ENCODE measurements at regions not wholly inside any gene's neighbourhood (a gene's known extent, or its start where the extent isn't known, plus 50 kb on each side); places are given as distances from the start of the nearest gene placed in this dataset.

DNA sequence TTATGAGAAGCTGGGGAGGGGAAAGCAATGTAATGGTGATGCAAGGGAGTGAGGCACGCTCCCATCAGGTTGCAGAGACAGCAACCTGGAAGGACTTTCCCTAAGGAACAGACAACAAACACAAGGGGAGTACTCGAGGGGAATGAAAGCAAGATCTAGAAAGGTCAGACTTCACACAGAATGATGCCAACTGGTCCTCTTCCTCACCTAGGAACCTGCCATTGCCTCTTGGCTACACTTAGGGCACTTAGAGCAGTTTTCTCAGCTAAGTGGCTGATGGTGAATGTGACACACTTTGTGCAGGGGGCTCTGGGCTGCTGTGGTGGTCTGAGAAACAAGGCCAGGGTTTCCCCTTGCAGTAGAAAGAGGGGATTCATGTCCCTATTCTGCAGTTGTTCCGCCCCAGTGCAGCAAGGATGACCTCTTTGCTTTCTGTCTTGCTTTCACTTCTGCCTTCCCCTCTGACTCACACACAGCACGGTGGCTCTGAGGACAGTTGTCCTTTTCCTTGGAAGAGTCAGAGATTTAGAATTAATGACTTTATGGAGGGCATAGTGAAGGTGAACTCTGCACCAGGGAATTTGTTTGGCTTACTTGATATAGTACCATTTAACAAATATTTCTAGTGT is 394.0 kb upstream of the KLF4 start:
- Histone ChIP-seq H3K9me3 (ENCODE audit: control insufficient read depth in 4 of 4, low read length in 3 of 4) (no peaks in the 10 kb centered on the region), H3K27me3 (ENCODE audit: control insufficient read depth in 4 of 4, insufficient read depth in 4 of 4, low read length in 3 of 4) (no peaks in the 10 kb centered on the region), H3K27ac (ENCODE audit: low read depth in 1 of 2, low read length in 2 of 2) (no peak overlapping the region), H3K9ac (ENCODE audit: low read depth in 1 of 2, low read length in 2 of 2) (no peak overlapping the region), H3K4me1 (ENCODE audit: control insufficient read depth in 4 of 4, insufficient read depth in 4 of 4, low read length in 3 of 4) (no peaks in the 10 kb centered on the region), H3K36me3 (ENCODE audit: control insufficient read depth in 4 of 4, insufficient read depth in 3 of 4, low read depth in 1 of 4, low read length in 3 of 4) (no peaks in the 10 kb centered on the region), H3K4me3 (ENCODE audit: low read depth in 1 of 3, low read length in 3 of 3) (no peak overlapping the region)
- WGBS = 78% methylated on average over 4 of the region's 4 CpGs
- no peak for TF ChIP-seq RAD21 (IDR thresholded peaks at IDR 0.05)
- TF ChIP-seq, protein P1, sequence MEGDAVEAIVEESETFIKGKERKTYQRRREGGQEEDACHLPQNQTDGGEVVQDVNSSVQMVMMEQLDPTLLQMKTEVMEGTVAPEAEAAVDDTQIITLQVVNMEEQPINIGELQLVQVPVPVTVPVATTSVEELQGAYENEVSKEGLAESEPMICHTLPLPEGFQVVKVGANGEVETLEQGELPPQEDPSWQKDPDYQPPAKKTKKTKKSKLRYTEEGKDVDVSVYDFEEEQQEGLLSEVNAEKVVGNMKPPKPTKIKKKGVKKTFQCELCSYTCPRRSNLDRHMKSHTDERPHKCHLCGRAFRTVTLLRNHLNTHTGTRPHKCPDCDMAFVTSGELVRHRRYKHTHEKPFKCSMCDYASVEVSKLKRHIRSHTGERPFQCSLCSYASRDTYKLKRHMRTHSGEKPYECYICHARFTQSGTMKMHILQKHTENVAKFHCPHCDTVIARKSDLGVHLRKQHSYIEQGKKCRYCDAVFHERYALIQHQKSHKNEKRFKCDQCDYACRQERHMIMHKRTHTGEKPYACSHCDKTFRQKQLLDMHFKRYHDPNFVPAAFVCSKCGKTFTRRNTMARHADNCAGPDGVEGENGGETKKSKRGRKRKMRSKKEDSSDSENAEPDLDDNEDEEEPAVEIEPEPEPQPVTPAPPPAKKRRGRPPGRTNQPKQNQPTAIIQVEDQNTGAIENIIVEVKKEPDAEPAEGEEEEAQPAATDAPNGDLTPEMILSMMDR (IDR thresholded peaks at IDR 0.05; ENCODE audit: low read depth, low read length, missing input control) = no peak
- DNase-seq (ENCODE audit: low spot score) = no peak

DNA sequence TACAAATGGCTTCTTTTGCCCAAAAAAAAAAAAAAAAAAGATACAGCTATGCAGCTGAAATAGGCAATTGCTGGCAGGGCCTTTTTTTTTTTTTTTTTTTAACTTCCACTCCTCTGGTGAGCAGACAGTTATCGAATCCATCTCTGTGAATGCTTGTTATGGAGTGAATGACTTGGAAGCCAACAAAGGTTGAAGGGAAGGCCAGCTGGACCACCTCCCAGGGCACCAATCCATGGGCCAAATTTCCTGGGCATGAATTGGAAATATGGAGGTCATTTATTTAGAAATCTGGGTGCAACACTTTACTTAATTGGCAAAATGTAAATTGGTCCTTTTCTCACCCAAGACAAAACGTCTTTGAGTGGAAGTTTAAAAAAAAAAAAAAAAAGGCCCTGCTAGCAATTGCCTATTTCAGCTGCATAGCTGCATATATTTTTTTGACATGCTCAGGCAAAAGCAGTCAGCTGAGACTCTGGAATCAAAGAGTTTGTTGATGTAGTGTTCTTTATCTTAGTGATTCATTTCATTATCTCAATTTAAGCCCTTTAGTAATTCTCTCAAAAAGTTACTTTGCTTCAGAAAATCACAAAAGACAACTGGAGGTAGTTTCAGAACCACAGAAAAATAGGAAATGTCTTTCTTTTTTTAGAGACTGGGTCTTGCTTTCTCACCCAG is 392.2 kb upstream of the KLF4 start:
- Histone ChIP-seq H3K36me3 (ENCODE audit: control insufficient read depth in 4 of 4, insufficient read depth in 3 of 4, low read depth in 1 of 4, low read length in 3 of 4) (no peaks in the 10 kb centered on the region), H3K9ac (ENCODE audit: low read depth in 1 of 2, low read length in 2 of 2) (no peak overlapping the region), H3K9me3 (ENCODE audit: control insufficient read depth in 4 of 4, low read length in 3 of 4) (no peaks in the 10 kb centered on the region), H3K27ac (ENCODE audit: low read depth in 1 of 2, low read length in 2 of 2) (no peak overlapping the region), H3K27me3 (ENCODE audit: control insufficient read depth in 4 of 4, insufficient read depth in 4 of 4, low read length in 3 of 4) (no peaks in the 10 kb centered on the region), H3K4me3 (ENCODE audit: low read depth in 1 of 3, low read length in 3 of 3) (no peak overlapping the region), H3K4me1 (ENCODE audit: control insufficient read depth in 4 of 4, insufficient read depth in 4 of 4, low read length in 3 of 4) (no peaks in the 10 kb centered on the region)
- 89% methylated on average over 2 of the region's 2 CpGs for WGBS
- TF ChIP-seq SP1 (IDR thresholded peaks at IDR 0.05) (no peak), HNF4G (IDR thresholded peaks at IDR 0.05) (no peak), RXRA (IDR thresholded peaks at IDR 0.05) (no peak), GABPA (IDR thresholded peaks at IDR 0.05 in 1 of 2, conservative IDR thresholded peaks at IDR 0.05 in 1 of 2) (no peak), JUND (IDR thresholded peaks at IDR 0.05) (no peak), HNF4A (conservative IDR thresholded peaks at IDR 0.05) (no peak), RAD21 (IDR thresholded peaks at IDR 0.05) (no peak), FOXA1 (IDR thresholded peaks at IDR 0.05) (no peak), NR2F2 (IDR thresholded peaks at IDR 0.05) (no peak), TAF1 (conservative IDR thresholded peaks at IDR 0.05) (no peak)
- TF ChIP-seq, protein P2, sequence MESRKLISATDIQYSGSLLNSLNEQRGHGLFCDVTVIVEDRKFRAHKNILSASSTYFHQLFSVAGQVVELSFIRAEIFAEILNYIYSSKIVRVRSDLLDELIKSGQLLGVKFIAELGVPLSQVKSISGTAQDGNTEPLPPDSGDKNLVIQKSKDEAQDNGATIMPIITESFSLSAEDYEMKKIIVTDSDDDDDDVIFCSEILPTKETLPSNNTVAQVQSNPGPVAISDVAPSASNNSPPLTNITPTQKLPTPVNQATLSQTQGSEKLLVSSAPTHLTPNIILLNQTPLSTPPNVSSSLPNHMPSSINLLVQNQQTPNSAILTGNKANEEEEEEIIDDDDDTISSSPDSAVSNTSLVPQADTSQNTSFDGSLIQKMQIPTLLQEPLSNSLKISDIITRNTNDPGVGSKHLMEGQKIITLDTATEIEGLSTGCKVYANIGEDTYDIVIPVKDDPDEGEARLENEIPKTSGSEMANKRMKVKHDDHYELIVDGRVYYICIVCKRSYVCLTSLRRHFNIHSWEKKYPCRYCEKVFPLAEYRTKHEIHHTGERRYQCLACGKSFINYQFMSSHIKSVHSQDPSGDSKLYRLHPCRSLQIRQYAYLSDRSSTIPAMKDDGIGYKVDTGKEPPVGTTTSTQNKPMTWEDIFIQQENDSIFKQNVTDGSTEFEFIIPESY (IDR thresholded peaks at IDR 0.05) = no peak
- TF ChIP-seq, protein P3, sequence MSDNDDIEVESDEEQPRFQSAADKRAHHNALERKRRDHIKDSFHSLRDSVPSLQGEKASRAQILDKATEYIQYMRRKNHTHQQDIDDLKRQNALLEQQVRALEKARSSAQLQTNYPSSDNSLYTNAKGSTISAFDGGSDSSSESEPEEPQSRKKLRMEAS (IDR thresholded peaks at IDR 0.05) = no peak
- TF ChIP-seq, protein P1 (IDR thresholded peaks at IDR 0.05; ENCODE audit: low read depth, low read length, missing input control) = no peak
- TF ChIP-seq, protein P4, sequence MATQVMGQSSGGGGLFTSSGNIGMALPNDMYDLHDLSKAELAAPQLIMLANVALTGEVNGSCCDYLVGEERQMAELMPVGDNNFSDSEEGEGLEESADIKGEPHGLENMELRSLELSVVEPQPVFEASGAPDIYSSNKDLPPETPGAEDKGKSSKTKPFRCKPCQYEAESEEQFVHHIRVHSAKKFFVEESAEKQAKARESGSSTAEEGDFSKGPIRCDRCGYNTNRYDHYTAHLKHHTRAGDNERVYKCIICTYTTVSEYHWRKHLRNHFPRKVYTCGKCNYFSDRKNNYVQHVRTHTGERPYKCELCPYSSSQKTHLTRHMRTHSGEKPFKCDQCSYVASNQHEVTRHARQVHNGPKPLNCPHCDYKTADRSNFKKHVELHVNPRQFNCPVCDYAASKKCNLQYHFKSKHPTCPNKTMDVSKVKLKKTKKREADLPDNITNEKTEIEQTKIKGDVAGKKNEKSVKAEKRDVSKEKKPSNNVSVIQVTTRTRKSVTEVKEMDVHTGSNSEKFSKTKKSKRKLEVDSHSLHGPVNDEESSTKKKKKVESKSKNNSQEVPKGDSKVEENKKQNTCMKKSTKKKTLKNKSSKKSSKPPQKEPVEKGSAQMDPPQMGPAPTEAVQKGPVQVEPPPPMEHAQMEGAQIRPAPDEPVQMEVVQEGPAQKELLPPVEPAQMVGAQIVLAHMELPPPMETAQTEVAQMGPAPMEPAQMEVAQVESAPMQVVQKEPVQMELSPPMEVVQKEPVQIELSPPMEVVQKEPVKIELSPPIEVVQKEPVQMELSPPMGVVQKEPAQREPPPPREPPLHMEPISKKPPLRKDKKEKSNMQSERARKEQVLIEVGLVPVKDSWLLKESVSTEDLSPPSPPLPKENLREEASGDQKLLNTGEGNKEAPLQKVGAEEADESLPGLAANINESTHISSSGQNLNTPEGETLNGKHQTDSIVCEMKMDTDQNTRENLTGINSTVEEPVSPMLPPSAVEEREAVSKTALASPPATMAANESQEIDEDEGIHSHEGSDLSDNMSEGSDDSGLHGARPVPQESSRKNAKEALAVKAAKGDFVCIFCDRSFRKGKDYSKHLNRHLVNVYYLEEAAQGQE (IDR thresholded peaks at IDR 0.05) = no peak
- TF ChIP-seq, protein P5, sequence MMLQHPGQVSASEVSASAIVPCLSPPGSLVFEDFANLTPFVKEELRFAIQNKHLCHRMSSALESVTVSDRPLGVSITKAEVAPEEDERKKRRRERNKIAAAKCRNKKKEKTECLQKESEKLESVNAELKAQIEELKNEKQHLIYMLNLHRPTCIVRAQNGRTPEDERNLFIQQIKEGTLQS (IDR thresholded peaks at IDR 0.05) = no peak
- no peak for DNase-seq (ENCODE audit: low spot score)
